SW480 (cell line): ENCODE measurements at regions not wholly inside any gene's neighbourhood (a gene's known extent, or its start where the extent isn't known, plus 50 kb on each side); places are given as distances from the start of the nearest gene placed in this dataset.

ENCODE experiments used
- DNase-seq: peaks from one replicate; pipeline ENCODE4 v3.0.0-alpha.2; 2016; ENCODE audit warnings: low spot score

DNA sequence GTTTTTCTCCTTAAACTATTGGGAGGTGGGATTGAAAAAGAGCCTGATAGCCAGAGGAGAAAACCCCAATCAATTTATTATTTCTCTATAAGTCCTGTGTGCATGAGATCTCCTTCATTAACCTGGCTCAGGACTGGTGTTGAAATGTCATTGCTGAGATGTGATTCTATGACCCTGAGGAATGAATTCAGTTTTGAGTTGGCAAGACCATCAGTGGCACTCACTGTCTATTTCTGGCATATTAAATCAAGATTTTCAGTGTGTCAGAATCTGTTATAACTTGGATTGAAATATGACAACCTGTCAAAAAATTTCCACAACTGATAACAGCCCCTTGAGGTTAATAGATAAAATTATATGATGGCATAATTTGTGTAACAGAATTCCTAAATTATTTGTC lies 431.1 kb downstream of the TFAP2B start:
- no peak for DNase-seq

DNA sequence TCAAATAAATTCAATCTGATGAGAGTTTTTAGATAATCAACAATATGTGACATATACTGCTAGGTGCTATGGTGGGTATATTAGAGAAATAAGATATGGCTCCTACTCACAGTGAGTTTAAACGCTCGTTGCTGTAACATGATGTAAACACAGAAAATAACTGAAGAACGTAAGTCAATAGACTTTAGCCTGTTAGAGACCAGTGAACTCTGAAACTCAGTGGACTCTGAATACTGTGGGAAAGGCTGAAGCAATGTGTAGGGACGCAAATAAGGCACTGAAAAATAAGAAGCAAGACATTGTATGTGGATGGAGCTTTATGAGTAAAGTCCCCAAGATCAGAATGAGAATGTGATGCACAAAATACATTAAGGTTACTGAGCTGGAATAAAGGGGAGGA lies 431.6 kb downstream of the TFAP2B start:
- DNase-seq, result no peak

DNA sequence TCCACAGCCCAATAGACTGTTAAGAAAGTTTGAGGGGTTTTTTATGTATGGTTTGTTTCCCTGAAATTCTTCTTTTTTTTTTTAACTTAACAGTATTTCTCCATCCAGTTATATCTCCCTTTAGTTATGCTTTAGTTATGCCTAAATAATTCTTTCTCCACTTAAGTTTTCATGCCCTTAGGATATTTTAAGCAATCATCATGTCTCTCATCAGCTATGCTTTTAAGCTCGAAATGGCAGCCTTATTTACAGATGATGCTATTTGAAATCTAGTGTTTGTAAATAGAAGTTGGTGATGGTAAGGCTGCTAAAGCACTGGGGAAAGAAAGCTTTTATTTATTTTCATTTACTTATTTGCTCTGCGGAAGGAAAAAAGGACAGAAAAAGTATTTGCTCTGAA lies 439.3 kb downstream of the TFAP2B start:
- no peak for DNase-seq

DNA sequence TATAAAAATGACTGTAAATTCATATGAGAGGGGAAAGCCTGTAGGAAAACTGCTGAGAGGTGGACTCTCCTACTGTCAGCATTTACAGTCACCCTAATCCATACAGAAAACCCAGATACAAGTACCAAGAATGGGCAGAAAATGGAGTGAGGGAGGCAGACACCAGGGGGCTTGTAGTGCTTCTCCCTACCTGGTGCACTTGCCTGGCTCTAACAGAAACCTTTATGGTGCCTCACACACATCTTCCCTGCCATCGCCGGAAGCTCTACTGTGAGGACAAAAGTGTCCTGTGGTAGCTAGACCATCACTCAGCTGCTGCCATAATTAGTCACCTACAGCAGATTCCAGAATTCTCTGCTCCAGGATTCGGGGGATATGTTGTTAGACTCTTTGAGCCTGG lies 441.3 kb downstream of the TFAP2B start:
- no peak for DNase-seq

DNA sequence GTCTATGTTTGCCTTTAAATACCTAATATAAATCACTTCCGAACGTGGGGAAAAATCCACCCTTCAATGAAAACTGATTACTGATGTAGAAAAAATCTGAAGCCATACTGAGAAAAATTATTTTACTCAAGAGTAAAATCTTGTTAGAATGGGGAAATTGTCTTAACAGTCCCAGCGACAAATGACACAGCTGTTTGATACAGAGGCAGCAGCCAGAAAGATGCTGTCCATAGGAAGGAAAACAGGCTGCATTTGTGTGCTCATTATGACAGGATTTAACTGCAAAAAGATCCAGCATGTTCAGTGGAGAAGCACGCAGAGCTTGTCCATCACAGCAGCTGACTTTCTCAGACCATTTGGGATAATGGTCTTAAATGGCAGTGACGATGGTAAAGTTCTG lies 443.0 kb downstream of the TFAP2B start:
- DNase-seq, result no peak

DNA sequence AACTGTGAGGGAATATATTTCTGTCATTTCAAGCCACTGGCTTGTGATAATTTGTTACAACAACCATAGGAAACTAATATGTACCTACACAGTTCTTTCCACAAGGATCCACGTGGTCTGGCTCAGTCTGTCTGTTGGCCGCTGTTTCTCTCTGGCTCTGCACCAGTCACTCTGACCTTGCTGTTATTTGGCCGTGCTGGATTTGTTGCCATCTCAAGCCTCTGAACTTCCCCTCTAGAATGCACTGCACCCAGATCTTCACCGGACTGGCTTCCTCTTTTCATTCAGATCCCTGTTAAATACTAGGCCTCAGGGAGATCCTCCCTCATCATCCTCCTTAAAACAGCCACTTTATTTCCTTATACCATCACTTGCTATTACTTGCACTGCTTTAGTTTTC lies 446.8 kb downstream of the TFAP2B start:
- DNase-seq, result no peak

DNA sequence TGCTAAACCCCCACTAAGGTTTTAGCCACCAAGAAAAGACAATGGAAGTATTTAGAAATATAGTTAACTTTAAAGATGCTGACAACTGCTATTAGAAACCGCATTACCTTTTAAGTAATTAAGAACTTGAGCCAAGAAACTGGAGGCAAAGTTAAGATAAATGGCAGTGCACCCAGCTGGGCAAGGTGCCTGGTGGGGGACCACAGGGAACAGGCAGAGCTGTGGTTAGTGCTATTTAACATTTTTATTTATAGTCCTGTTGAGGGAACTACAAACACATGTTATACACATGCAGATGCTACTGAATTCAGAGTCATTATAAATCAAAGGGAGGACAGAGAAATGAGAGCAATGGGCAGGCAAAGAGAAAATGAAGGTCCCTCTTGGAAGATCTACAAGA lies 447.9 kb downstream of the TFAP2B start:
- no peak for DNase-seq

DNA sequence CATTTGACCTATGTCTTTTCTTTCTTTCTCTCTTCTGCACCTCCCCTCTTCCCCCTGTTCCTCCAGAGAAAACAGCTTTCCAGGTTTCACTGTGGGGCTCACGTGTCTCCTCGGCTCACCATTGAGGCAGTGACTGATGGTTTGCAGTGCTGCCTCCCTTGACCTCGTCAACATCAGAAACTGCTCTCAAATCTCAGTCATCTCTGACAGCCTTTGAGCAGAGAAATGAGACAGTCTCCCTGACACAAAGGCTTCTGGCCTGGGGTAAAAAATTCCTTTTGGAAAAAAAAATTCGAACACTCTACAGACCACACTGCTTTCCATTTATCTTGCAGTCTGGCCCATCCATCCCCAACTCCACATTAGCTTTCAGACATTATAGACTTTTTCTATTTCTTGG lies 450.0 kb downstream of the TFAP2B start:
- DNase-seq, result no peak

DNA sequence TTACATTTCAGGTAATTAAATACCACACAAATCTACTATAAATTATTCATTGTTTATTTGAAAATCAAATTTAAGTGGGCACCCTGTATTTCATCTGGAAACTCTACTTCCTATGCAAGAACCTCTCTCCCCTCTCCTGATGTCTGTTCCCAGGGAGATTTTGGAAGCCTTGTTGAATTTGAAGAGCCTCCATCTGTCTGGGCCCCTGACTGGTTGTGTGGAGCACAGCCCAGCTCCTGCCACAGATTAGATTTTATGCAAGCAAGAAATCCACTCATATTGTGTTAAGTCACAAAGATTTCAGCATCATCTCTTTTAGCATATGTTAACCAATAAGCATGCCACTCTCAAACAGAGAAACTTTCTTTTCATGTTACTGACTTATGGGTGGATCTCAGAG lies 451.2 kb downstream of the TFAP2B start:
- no peak for DNase-seq

DNA sequence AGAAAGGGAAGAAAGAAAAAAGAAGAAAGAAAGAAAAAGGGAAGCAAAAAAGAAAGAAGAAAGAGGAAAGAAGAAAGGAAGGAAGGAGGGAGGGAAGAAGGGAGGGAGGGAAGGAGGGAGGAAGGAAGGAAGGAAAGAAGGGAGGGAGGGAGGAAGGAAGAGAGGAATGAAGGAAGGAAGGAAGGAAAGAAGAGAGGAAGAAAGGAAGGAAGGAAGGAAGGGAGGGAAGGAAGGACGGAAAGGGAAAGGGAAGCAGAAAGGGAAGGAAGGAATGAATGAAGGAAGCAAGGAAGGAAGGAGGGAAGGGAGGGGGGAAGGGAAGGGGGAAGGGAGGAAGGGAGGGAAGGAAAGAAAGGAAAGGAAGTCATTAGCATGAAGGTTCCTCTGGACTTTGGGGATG lies 452.9 kb downstream of the TFAP2B start:
- no peak for DNase-seq

DNA sequence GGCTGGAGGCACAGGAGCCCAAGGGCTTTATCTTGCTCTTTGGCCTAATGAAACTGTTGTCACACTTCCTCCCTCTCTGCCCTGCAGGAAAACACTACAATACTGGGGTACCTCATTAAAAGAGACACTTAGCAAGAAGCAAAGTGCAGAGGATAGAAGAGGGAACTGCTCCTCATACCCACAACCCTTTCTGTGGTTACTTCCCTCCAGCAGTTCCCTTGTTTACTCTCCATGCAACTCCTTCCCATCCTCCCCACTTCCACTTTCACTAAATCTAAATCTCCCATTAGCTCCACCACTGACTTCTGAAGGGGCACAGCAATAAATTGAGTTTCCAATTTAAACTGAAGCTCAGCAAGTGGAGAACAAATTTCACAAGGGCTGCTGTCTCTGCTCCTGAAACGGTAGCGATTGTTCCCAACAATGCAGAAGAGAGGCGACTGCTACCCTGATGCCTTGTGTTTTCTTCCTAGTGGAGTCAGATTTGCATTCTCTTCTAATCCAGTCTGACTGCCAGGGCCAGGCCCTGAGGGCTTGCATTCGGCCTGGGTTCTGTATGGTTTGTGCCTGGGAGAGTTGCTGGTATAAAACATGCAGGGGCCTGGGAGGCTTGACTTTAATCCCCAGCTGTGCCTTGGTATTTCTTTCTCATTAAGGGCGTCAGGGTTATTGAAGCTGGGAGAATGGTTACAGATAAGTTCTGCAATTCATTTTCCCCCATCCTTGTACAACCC lies 454.7 kb downstream of the TFAP2B start:
- DNase-seq, result no peak

DNA sequence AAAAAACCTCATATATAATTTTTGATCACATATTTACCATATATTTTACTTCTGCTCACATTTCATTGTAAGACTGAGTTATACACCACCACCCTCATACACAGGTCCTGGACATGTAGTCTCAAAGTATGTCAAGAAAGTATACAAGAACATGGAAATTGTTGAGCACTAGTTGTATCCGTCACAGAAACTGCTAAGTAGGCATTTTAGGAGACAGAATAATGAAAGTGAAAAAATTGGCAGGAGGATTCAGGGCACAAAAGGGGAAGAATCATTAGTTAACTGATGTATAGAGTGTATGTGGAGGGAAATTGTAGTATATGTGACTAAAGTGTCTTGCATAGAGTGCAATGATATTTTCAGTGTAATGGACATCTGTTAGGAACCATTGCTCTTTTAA lies 458.8 kb downstream of the TFAP2B start:
- no peak for DNase-seq

DNA sequence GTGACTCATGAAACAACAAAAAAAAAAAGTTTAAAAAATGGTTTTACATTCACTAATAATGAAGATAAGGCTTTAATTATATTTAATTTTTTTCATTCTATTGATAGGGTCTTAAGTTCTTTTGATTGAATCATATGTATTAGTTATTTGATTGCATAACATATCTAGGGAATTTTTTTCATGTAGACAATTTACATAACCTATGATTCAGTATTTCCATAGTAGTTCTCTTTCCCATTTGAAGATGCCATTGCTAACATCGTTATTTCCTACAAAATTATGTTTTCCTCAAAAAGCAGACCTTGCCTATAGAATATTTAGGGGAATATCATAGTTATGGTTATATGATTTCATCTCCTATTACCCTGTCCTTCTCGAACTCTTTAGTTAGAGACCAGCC lies 463.4 kb downstream of the TFAP2B start:
- no peak for DNase-seq

DNA sequence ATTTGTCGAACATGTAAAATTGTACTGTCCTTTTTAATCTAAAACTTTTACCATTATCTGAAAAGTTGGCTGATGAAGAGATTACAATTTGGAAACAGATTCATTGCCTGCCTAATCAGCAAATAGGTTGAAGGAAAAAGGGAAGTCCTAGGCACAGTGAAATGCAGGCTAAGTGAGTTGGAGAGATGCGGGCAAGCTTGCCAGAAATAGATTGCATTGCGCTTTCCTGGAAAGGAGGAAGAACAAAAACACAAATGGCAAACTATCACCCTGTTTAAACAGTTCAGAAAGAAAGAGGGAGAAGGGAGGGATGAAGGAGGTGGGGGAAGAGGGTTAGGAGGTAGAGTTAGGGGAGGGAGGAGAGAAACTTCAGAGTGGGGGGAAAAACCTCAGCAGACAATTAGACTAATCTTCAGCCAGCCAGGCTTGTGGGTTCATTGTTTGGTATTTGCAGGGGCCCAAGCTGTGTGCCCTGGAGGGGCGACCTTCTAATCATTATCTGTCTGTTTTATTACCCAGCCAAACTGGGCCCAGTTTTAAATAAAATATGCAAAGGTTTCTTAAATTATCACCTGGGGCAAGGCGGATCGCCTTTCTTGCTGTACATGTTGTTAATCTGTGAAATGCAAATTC lies 465.2 kb downstream of the TFAP2B start:
- DNase-seq, result no peak

DNA sequence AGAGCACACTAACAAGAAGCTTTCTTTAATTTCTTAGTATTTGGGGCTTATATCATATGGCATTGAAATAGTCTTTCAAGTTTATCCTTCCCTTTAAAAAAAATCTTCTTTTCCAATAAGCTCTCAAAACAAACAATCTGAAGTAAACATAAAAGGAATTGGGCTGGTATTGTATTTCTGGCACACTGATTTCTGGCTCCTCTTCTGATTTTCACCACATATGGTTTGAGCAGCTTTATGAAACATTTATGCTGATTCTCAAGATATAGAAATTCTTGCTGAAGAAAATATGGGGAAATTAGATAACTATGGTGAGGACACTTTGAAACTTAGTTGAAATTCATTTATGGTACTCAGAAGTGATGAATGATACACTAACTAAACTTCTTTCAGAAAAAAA lies 467.2 kb downstream of the TFAP2B start:
- no peak for DNase-seq

DNA sequence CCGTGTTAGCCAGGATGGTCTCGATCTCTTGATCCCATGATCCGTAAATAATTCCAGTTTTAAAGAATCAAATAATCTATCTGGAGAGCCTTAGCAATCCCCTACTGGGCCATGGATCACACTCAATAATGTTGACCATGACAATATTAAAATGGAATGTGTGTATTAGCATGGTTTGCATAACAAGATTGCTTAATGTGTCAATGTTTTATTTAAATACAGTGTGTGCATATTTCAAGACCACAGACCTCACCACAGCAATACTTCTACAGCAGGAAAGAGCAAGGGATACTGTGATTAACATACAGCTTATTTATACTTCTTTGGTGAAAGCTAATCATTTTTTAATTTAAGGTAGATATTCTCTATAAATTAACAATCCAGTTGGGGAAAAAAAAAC lies 470.4 kb downstream of the TFAP2B start:
- DNase-seq, result no peak

DNA sequence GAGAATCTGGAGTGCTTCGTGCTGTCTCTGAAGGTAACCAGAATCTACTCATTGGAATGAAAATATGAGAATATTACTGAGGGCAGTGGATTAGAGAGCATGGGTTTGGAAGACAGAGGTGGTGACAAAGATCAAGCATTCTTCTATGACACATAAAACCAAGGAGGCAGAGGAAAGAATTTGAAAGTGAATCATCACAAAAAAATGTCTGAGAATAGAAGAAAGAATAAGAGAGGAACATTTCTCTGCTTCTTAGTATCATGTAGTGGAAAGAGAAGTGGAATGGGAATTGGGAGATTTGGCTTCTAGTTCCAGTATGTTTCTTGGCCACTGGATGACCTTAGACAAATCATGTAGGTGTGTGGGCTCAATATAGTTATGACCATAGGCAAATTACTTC lies 474.0 kb downstream of the TFAP2B start:
- peak; percentile 1 for DNase-seq

DNA sequence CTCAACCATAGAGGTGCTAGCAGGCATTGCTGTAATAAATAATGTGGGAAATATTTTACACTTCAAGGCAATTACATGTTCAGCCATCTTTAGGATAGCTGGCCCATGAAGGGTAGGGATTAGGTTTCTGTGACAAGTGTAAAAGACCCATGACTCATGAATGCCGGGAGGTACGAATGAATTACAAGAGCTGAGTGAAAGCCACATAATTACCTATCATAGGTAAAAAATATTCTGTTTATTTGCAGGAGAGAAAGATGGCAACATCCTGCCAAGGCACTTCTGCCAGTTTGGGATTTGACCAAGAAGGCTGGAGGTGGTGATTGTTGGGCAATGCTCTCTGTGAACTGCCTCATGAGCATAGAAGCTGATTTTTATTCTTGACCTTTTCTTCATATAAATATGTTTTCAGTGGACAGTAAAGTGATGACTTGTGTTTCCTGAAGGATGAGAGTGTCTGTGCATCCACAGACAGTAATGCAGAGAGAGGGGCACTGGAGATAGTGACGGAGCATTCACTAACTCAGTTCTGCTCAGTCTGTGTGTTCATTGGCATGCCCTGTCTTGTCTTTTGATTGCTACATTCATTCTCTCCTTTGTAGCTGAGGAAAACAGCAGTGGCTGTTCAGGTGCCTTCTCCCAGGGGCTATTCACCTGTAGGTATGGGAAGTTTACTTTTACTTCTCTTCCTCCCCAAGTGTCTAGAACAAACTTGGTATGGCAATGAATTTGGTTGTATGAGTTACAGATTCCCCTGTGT lies 481.1 kb downstream of the TFAP2B start:
- no peak for DNase-seq

DNA sequence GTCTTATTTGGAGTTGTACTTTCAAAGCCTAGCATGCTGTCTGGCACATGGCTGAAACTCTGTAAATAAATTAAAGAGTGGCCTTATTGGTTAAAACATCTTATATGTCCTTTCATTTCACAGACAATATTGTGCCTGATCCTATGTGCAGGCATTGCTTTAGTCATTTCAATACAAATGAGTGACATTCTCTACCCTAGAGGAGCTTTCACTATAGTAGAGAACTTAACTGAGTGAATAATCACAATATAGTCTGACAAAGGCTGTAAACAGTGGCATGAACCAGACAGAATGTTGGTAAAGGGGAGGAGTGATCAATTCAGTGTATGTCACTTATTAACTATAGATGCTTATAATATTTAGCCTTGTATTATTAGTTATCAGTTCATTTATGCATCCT lies 481.8 kb downstream of the TFAP2B start:
- DNase-seq, result no peak

DNA sequence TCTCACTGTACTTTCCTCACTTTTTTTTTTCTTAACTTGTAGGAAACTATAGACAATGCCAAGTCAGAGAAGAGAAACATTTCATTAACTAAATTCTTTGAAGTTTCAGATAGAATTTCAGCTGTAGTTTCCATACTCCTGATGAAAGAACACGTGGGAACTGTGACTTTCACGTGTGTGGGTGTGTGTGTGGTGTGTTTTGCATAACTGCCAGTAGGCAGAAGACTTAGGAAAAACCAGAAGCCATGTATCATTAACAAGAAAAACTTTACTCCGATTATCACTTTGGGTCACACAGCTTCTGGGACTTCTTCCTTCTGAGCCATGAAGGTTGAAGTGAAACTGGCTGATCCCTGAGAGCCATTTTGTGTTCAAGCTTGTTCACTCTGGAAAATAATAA lies 483.3 kb downstream of the TFAP2B start:
- DNase-seq, result no peak

DNA sequence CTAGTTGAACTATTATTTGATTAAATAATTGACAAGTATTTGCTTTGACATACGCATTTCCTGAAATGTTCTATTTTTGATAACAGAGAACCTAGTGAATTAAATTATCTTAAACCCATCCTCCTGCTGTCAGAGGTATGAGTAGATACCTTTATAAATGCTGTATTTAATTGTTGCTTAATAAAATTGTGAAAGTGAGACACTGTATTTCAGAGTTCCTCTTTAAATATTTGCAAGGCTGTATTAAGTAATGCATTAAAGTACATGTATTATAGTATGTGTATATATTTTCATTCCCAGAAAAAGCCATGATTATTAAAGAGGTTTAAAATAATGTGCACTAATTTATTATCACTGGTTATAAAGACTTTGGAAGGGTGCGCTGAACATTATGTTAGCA lies 483.8 kb downstream of the TFAP2B start:
- no peak for DNase-seq

DNA sequence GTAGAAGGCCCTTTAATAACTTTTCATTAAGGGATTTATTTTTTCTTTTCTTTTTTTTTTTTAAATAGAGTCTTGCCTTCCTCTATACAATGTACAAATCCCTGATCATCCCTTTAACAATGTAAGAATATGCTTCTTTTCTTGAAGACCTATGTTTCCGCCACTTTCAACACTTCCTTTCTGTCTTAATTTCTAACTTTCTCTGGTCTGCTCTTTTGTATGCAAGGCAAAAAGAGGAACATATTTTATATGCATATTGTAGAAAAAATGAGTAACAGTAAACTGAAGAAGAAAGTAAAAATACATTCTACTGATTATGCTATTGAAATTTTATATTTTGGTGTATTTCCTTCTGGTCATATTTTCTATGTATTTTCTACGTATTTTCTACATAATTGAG lies 484.7 kb downstream of the TFAP2B start:
- DNase-seq, result no peak

DNA sequence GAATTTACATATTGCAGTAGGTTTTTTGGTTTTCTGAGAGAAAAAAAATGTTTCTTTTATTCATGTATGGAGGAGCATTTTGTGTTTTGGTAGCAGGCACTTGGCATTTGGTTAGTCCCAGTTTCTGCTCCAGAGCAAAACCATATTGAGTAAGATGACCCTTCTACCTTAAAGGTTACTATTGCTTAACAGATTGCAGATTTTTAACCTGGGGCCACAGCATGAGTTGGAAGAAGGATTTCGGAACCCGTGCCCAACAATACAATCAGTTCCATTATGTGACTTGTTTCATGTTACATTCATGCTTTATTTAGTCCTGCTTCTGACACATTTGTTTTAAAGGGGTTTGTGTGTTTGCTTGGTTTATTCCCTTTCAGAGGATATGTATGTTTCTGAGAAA lies 496.3 kb downstream of the TFAP2B start:
- no peak for DNase-seq

DNA sequence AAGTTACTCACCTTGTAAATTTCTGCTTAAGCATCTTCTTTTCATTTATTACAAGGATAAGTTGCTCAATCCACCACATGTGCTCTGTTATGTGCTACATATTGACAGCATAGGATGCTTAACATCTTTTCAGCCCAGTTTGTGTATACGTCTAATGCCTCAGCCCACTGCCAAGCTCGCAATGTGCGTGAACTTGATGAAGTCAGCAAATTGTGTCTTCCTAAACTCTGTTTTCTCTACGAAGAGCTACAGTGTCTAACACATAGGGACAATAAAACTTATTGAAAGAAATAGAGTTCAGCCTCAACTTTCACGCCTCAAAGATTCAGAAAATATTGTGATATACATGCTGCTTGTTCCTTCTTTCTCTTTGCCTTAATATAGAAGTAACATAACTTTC lies 500.0 kb downstream of the TFAP2B start:
- no peak for DNase-seq
